Endothelial cell (in vitro differentiated cells): ENCODE measurements at regions not wholly inside any gene's neighbourhood (a gene's known extent, or its start where the extent isn't known, plus 50 kb on each side); places are given as distances from the start of the nearest gene placed in this dataset.

Experiments
- DNase-seq: peaks from one replicate; pipeline ENCODE4 v3.0.0; 2021; ENCODE audit warnings: low spot score
- H3K27ac Mint-ChIP-seq: one replicate; pipeline ENCODE4 v1.8.0; 2021; ENCODE audit warnings: mixed read lengths, inconsistent platforms; ENCODE audit not compliant: unreplicated experiment
- H3K27me3 Mint-ChIP-seq: one replicate; pipeline ENCODE4 v1.8.0; 2021; ENCODE audit warnings: mild to moderate bottlenecking, moderate library complexity, mixed read lengths, inconsistent platforms; ENCODE audit not compliant: unreplicated experiment
- H3K36me3 Mint-ChIP-seq: one replicate; pipeline ENCODE4 v1.8.0; 2021; ENCODE audit warnings: mild to moderate bottlenecking, low read depth, mixed read lengths, inconsistent platforms; ENCODE audit not compliant: unreplicated experiment
- H3K4me1 Mint-ChIP-seq: one replicate; pipeline ENCODE4 v1.8.0; 2021; ENCODE audit warnings: mild to moderate bottlenecking, mixed read lengths, inconsistent platforms; ENCODE audit not compliant: unreplicated experiment
- H3K4me3 Mint-ChIP-seq: one replicate; pipeline ENCODE4 v1.8.0; 2021; ENCODE audit warnings: mild to moderate bottlenecking, mixed read lengths, inconsistent platforms; ENCODE audit not compliant: unreplicated experiment
- H3K9me3 Mint-ChIP-seq: one replicate; pipeline ENCODE4 v1.8.0; 2021; ENCODE audit warnings: mixed read lengths, inconsistent platforms; ENCODE audit not compliant: unreplicated experiment
- CTCF ChIP-seq: fragments of 200-600 bp; sonication (generic); IDR thresholded peaks from one replicate; pipeline ENCODE4 v1.5.0; 2021; ENCODE audit warnings: antibody characterized with exemption; ENCODE audit not compliant: unreplicated experiment

- H3K27ac Mint-ChIP-seq, result no peak overlapping the region
- H3K27me3 Mint-ChIP-seq, result no peaks in the 10 kb centered on the region
- H3K9me3 Mint-ChIP-seq, result no peaks in the 10 kb centered on the region
- peaks cover 3% of the 10 kb centered on the region for H3K36me3 Mint-ChIP-seq
- no peaks in the 10 kb centered on the region for H3K4me1 Mint-ChIP-seq
- DNase-seq, result no peak
- TF ChIP-seq CTCF, result no peak
- no peak overlapping the region for H3K4me3 Mint-ChIP-seq
These were observed 164.5 kb downstream of the MIAT start for GRCh38 chr22:26821854-26822253.

GRCh38 chr22:26822313-26822712 lies 164.9 kb downstream of the MIAT start:
- DNase-seq, result no peak
- no peaks in the 10 kb centered on the region for H3K27me3 Mint-ChIP-seq

GRCh38 chr22:26823966-26824365 lies 166.6 kb downstream of the MIAT start:
- H3K27me3 Mint-ChIP-seq, result no peaks in the 10 kb centered on the region
- H3K9me3 Mint-ChIP-seq, result no peaks in the 10 kb centered on the region
- no peak for DNase-seq
- no peaks in the 10 kb centered on the region for H3K36me3 Mint-ChIP-seq
- TF ChIP-seq CTCF, result no peak
- H3K4me1 Mint-ChIP-seq, result no peaks in the 10 kb centered on the region
- no peak overlapping the region for H3K4me3 Mint-ChIP-seq
- no peak overlapping the region for H3K27ac Mint-ChIP-seq

More at GRCh38 chr22:26822313-26822712, 164.9 kb downstream of the MIAT start:
- no peak for TF ChIP-seq CTCF
- H3K27ac Mint-ChIP-seq, result no peak overlapping the region
- no peak overlapping the region for H3K4me3 Mint-ChIP-seq
- H3K36me3 Mint-ChIP-seq, result peaks cover 3% of the 10 kb centered on the region
- no peaks in the 10 kb centered on the region for H3K4me1 Mint-ChIP-seq
- H3K9me3 Mint-ChIP-seq, result no peaks in the 10 kb centered on the region

GRCh38 chr22:26825960-26826935 lies 168.9 kb downstream of the MIAT start:
- Mint-ChIP-seq H3K27me3 (no peaks in the 10 kb centered on the region), H3K36me3 (no peaks in the 10 kb centered on the region), H3K27ac (no peak overlapping the region), H3K4me1 (peaks cover 12% of the 10 kb centered on the region), H3K9me3 (no peaks in the 10 kb centered on the region), H3K4me3 (no peak overlapping the region)
- DNase-seq, result no peak
- TF ChIP-seq CTCF, result no peak

- Mint-ChIP-seq H3K9me3 (no peaks in the 10 kb centered on the region), H3K4me1 (peaks cover 15% of the 10 kb centered on the region), H3K4me3 (no peak overlapping the region), H3K27ac (no peak overlapping the region), H3K27me3 (no peaks in the 10 kb centered on the region), H3K36me3 (no peaks in the 10 kb centered on the region)
- TF ChIP-seq CTCF, result no peak
- DNase-seq, result no peak
These were observed 170.2 kb downstream of the MIAT start for GRCh38 chr22:26827611-26828010.
